Head of caudate nucleus (tissue), 42 donors: ENCODE measurements at regions not wholly inside any gene's neighbourhood (a gene's known extent, or its start where the extent isn't known, plus 50 kb on each side); places are given as distances from the start of the nearest gene placed in this dataset.

Experiments used
- DNase-seq, 42 donors: peaks; one replicate each; pipeline versions ENCODE4 v3.0.0 to v3.0.0-alpha.2; 2020 to 2021; ENCODE audit warnings: mixed read lengths in 7 of 42
- intact Hi-C: fragments of 100-400 bp; cut with DNase I; formaldehyde crosslinking; loops from one replicate; pipeline ENCODE4 v1.15.0; 2022

DNA sequence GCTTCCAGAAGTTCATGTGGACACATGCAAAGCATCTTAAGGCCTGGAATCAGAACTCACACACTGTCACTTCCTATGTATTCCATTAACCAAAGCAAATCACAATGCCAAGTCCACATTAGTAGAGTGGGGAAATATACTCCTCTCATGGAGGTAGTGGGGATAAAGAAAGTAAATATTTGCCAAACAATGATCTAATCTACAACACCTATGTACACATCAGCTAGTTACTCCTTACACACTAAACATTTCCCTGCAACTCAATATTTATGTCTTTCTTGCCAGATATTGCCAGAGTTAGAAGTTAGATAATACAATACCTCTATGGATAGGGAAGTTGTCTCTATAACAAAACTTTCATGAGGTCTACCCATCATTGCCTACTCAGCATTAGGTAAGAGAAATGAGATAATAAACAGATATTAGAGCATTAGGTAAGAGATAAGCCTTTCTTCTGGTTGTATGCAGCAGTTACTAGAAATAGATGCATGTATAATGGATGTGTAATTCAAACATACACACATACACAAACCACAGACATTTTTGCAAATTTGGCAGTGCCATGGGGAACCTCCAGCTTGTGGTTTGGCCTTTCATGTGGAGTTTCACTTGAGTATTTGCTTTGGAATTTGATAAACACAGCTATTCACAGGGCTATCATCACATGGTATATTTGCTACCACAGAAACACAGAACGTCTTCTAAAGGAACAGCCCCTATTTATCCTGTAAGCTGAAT is 196.5 kb downstream of the TLE1 start:
- no peak for DNase-seq
- intact Hi-C loops = no loop called here

DNA sequence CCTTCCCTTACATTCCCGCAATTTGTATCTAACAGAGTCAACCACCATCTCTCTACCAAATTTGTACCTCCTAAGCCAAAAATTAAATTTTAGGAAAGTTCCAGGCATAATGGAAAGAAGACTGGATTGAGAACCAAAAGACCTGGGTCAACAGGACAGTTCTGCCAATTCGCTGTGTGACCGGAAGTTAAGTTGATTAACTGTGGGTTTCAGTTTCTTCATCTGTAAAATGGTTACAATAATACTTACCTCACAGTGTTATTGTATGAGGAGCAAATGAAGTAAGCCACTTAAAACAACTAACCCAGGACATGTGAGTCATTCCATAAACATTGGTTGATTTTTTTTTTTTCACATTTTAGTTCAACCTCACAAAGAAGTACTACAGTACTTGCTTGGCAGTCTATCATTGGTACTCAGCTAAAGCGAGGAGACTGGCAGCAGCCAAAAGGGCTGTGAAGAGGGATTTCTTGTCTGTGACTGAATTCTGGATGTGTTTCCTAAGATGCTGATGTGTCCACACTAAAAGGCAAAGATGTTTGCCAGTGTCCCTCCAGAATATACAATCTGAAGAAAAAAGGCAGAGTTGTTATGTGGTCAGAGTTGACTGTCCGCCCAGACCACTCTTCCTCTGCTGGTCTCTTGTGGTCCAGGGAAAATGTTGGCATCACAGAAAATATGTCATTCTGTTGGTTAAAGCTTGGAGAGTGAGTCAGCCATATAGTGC is 198.6 kb downstream of the TLE1 start:
- no peak for DNase-seq
- intact Hi-C loops = no loop called here

DNA sequence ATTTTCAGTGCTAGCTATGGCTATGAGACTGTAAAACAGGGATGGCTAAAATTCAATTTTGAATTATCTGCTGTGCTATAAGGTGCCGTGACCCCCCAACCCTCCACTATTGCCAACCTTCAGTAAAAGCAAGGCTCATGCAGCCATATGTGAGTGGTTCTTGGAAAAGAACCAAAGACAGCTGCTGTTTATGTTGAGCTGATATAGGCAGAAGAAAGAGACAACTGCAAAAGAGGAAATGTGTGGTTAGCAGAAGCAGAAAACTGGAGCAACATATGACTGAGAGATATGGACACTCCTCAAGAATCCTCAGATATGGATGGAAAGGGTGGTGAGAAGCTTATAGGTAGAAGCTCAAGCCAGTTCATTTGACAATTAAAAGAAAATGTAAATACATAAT is 200.3 kb downstream of the TLE1 start:
- intact Hi-C loops = no loop called here

DNA sequence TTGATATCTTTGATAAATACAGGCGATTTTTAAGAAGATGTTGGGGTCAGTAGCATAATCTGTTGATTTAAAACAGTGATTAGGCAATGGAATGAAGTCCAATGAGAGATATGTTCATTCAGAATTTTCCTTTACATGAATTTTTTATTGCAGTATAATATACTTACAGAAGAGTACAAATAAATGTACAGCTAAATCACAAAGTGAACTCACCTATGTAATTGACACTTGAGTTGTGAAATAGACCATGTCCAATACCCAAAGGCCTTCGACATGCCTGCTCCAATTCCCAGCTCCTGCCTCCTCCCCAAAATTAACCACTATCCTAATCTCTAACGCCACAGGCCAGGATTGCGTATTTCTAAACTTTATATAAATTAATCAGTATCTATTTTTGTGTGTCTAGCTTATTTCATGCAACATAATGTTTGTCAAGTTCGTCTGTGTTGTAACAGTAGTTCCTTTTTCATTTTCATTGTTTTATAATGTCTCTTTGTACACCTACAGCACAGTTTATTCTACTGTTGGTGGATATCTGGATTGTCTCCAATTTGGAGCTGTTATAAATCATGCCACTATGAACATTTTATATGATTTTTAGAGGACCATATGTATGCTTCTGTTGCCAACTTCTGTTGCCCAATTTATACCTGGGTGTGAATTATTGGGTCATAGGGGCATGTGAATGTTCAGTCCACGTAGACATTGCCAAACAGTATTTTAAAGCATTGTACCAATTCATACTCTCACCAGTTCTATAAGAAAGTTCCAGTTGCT is 208.3 kb downstream of the TLE1 start:
- intact Hi-C loops = no loop called here

More for the DNA sequence above, 200.3 kb downstream of the TLE1 start:
- DNase-seq = no peak

DNA sequence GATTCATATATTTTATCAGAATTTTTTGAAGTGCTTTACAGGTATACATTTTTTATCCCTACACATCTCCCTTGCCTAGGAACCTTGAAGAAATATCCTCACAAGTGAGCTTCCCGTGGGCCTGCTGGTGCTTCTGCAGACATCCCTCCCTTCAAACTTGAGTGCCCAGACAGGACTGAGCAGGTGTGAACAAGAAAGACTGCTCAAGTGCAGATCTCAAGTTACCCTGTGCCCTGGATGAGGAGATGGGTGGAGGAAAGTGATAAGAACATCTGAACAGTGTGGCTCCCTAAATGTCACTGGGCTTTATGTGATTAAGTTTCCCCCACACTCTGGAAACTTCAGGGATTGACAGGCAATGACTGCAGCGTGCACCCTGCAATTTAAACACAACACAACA is 209.8 kb downstream of the TLE1 start:
- intact Hi-C loops = no loop called here
- no peak for DNase-seq

More for the DNA sequence above, 208.3 kb downstream of the TLE1 start:
- no peak for DNase-seq

DNA sequence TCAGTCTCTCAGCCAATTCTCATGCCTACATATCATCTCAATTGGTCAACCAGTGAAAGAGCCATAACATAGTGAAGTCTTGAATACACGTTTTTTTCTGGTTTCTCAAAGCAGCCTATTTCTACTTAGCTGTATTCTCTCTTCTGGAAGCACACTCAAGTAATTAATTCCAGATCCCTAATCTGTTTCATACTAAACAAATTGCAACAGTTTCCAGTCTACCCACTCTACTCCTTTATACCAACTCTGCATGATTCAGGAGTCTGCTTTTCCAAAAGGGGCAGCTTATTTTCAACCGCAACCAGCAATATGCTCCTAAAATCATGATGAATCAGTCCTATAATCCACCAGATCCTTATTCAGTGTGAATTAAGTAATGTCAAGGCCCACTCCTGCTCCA is 211.7 kb downstream of the TLE1 start:
- DNase-seq = no peak
- intact Hi-C loops = no loop called here

DNA sequence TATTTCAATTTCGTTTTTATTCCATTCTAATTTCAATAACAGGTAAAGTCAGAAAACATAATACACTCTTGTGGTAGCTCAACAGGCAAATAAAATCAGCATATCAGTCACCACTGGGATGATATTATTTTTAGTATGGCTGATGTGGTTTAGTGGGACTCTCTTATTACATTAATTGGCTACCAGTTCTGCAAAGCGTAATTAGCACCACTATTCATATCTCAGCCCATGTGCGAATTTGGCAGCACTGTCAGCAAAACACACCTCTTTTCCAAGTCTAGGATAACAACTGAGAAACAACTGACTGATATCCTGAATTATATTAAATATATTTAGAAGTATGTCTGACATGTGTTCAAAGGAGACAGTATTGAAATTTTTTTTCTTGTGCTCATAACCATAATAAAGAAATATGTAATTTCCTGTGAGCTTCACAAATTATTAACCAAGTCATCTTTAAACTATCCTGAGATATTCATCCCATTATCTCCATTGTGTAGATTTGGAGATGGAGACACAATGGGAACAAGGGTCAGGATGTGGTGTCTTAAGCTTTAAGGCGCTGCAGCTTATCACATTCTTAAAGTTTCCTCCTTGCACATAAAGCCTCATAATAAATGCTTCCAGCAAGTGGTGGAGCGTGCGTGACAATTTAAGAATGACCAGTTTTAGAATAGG is 212.4 kb downstream of the TLE1 start:
- DNase-seq = no peak
- intact Hi-C loops = no loop called here

DNA sequence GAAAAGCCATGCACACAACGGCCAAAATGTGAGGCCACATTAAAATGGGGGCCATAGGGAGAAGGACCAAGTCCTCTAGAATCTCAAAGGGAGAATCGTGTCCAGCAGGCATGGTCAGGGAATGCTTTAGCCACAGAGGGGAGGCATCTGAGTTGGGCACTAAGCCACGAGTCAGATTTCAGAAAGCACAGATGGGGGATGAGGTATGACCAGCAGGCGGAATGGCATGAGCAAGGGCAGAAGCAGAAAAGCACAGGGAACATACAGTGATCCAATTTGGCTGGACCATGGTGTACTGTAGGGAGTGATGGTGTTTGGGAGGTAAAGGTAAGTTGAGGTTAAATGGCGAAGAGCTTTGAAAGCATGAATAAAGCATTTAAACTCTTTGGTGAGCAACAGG is 214.6 kb downstream of the TLE1 start:
- intact Hi-C loops = no loop called here
- DNase-seq = no peak

DNA sequence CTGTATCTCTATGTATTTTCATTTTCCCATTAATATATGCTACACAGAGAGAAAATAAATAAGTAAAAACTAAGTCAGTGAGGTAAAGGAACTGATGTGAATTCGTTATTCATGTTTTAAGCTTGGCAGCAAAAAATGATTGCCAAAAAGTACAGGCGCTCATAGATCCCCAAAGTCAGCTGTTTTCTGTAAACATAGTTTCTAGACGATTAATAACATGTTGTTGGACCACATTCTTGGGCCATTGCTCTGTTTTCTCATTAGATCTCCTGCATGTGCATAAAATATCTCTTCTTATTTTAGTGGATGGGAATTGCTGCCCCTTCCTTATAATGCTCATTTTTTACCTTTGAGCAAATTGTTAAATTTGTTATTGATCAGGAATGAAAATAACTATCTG is 215.2 kb downstream of the TLE1 start:
- intact Hi-C loops = no loop called here
- DNase-seq = no peak

DNA sequence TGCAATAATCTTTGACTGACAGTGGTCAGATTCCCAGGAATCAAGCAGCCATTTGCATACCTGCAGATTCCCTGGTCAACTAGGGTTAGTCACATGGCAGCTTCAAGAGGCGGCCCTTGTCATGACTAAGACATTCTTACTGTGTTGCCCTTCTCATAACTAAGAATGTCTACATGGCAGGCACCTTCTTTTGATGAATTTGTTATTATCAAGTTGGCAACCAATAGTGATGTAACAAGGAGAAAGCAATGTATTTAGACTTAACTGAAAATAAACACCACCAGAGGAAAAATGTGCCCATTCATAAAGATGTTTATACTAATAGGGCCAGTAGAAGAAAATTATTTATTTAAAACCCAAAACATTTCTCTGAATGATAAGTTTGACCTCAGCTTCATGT is 215.6 kb downstream of the TLE1 start:
- DNase-seq = no peak
- intact Hi-C loops = no loop called here

DNA sequence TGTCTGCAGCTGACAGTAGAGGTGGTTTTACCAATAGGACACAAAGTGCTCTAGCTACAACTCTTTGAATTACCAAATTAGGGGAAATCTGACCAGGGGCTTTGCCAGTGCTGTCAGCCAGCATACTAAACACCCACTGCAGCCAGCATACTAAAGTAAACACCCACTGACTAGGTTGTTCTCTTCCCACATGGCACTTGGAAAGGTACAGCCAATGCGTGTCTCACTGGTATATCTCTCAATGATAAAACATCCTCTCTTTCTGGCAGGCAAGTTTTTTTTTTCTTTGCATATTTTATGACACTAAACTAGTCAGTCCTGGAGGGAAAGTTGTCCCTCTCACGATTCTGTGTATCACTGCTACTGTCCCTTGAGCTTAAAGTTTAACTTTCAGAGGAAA is 216.1 kb downstream of the TLE1 start:
- DNase-seq = peak in 1 of 42 donors; percentile 18
- intact Hi-C loops = no loop called here

DNA sequence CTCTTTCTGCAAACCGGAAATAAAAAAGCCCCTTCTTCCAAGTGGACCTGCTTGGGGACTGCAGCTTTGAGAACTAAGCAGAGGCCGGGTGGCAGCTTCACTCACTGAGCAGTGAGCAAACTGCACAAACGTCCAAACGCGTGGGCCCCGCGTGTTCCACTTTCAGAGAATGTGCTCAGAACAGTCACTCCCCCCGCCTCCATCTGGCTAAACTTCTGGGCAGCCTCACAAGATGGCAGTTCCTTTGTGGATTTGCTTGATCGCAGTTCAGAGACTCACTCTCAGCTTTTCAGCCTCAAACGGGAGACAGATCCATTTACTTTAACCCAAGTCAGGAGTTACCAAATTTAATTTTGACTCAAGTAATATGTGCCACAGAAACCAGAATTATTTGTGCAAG is 216.6 kb downstream of the TLE1 start:
- peak in 8 of 42 donors; percentile 3 to 42 (median 10) for DNase-seq
- intact Hi-C loops = no loop called here

DNA sequence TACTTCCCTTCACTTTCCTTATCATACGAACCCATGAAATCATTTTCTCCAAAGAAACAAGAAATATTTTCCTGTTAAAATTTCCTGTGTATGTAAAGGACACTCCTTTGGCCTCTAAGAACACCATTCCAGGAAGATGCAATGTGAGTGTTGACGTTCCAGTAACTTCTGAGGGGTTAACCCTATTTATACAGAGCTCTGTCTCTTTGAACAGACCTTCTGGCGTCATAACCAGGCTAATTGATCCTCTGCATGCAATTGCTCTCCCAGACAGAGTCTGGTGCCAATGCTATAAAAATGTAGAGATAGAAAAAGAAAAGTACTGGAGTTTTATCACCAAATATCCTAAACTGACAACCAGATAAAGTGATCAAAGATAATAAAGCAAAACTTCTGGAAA is 218.5 kb downstream of the TLE1 start:
- DNase-seq = no peak
- intact Hi-C loops = no loop called here

DNA sequence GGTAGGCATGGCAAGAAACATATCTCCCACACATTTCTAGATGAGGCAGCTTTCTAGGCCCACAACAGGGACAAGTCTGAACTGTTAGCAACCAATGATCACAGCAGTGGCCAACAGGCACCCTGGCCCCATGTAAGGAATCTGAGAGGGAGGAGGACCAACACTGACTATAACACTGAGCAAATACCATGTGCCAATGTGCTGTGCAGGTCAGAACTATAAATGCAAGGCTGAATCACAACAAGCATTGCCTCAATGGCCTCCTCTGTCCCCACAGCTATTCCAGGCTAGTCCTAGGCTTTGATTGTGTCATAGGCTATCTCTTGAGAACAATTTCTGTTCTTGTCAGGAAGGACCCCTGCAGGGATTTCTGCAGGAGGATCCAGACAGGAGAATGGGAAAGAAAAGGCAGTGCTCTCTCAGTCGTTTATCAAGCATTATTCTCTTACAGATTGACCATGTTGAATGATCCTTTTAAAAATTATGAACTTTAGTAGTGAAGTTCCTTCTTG is 221.2 kb downstream of the TLE1 start:
- DNase-seq = no peak
- intact Hi-C loops = no loop called here

DNA sequence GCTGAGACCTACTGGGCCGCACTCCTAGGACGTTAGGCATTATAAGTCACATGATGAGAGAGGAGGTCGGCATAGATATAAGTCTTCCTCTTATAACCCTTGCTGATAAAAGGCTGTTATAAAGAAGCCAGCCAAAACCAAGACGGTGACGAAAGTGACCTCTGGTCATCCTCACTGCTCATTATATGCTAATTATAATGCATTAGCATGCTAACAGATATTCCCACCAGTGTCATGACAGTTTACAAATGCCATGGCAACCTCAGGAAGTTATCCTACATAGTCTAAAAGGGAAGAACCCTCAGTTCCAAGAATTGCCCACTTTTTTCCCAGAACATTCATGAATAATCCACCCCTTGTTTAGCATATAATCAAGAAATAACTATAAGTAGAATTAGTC is 222.4 kb downstream of the TLE1 start:
- no peak for DNase-seq
- intact Hi-C loops = no loop called here

DNA sequence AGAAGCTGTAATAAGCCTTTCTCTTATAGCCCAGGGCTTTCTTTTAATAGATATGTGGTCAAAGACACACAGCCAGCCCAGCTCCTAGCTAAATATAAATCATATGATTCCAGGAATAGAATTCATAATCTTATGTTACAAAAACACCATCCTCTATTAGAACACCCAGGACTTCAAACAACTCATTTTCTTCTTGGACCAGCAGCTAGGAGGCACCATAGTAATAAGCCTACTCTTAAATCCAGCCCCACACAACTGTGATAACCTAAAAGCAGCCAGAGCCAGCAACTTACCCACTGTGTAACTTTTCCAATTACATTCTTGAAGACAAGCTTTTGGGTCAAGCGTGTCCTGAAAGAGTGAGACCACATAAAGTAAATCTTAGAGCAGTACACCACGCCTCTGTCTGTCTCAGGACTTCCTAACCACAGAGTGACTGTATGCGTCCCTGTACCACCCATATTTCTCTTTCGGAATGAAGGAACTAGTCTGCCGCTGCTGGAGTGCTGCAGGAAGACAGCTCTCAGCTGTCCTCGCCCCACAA is 223.8 kb downstream of the TLE1 start:
- intact Hi-C loops = no loop called here
- DNase-seq = no peak

DNA sequence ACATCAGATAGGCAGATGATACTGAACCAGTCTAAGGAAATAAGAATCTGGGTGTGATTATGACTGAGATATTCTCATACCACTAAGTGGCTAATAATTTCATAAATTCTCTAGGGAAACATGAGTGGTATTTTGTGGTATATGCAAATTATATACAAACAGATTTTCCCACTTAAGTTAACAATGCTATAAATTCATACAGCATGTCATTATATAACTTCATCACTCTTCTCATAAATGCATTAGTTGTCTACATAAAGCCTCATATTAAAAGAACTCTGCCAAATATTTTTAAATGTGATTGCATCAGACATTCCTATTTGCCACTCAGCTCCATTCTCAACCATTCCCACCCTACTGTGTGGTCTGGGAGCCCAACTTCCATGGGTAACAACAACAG is 226.5 kb downstream of the TLE1 start:
- intact Hi-C loops = no loop called here
- DNase-seq = no peak

DNA sequence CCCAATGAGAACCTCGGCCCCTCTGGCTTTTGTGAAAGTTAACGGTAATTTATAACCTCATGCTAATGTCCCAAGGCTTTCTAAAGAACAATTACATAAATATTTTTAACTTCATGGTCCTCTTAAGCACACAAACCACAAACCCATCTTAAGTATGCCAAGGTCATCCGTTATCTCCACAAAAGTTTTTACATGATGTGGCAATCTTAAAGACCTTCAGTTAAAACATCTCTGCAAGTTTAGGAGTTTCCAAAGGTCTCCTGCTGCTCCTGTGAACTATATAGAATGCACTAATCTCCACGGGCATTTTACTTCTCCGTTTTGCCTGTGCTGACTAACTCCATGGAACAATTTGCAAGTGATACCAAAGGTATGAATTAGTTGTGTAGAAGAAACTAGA is 228.2 kb downstream of the TLE1 start:
- intact Hi-C loops = no loop called here
- DNase-seq = no peak

DNA sequence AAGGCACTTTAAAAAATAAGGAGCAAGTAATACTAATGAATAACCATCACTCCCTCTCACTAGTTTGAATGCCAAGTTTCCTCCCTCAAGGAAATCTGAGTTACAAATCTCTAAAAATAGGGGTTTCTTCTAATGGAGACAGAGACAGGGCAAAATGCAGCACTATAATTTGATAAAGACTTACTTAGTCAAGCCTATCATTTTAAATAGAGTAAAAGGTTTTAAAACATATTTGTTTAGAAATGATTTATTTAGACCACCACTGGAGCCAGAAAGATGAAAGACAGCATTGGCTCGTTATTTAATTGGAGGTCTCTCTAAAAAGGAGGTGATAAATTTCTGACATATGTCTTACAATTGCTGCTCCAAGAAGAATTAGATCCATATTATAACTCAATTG is 228.7 kb downstream of the TLE1 start:
- intact Hi-C loops = no loop called here
- no peak for DNase-seq
